Stomach (tissue), 8 donors: ENCODE measurements at regions not wholly inside any gene's neighbourhood (a gene's known extent, or its start where the extent isn't known, plus 50 kb on each side); places are given as distances from the start of the nearest gene placed in this dataset.
"Not testable (repeated sequence)": the region's sequence is repeated elsewhere in the genome, so short reads cannot be mapped to it uniquely, and the experiment has no call there.

Experiments
- DNase-seq, 2 donors: peaks; one replicate each; pipeline versions ENCODE4 v3.0.0 to v3.0.0-alpha.2; 2013 to 2019
- H3K27ac ChIP-seq, 5 donors: fragments of 200-600 bp in 4 of 5; sonication (generic) in 4 of 5; one replicate each; pipeline ENCODE4 v1.5.1; 2013 to 2019; ENCODE audit warnings: mild to moderate bottlenecking in 1 of 5, moderate library complexity in 1 of 5
- H3K27me3 ChIP-seq, 3 donors: fragments of 200-600 bp; sonication (generic); one replicate each; pipeline ENCODE4 v1.5.1; 2017 to 2019; ENCODE audit warnings: mixed run types in 1 of 3
- H3K36me3 ChIP-seq, 4 donors: fragments of 200-600 bp; sonication (generic); 1 replicate in 3 of 4; 2 replicates in 1 of 4; pipeline ENCODE4 v1.5.1; 2016 to 2019
- H3K4me1 ChIP-seq, 4 donors: fragments of 200-600 bp; sonication (generic); one replicate each; pipeline ENCODE4 v1.5.1; 2016 to 2019
- H3K4me3 ChIP-seq, 4 donors: fragments of 200-600 bp; sonication (generic) in 3 of 4; one replicate each; pipeline ENCODE4 v1.5.1; 2016 to 2019; ENCODE audit warnings: mild to moderate bottlenecking in 1 of 4
- H3K9me3 ChIP-seq, 4 donors: fragments of 200-600 bp; sonication (generic); one replicate each; pipeline ENCODE4 v1.5.1; 2016 to 2019
- EP300 ChIP-seq: sonication (generic); formaldehyde crosslinking; IDR thresholded peaks from one replicate; pipeline ENCODE4 v1.6.1; 2017; ENCODE audit warnings: antibody characterized with exemption
- POLR2A ChIP-seq, 4 donors: fragments of 450-650 bp; IDR thresholded peaks; one replicate each; pipeline ENCODE4 v1.6.1; 2016; ENCODE audit warnings: antibody characterized with exemption in 4 of 4, control low read depth in 2 of 4, mild to moderate bottlenecking in 1 of 4, moderate library complexity in 1 of 4
- POLR2AphosphoS5 ChIP-seq, 3 donors: sonication (generic); formaldehyde crosslinking; IDR thresholded peaks; one replicate each; pipeline ENCODE4 v1.6.1; 2016; ENCODE audit warnings: antibody characterized with exemption in 3 of 3
- WGBS, 5 donors: extraction: QIAGEN DNeasy Blood & Tissue Kit in 3 of 5; methylation state at CpG; one replicate each; pipeline versions ENCODE4 v1.1.5 to v1.1.7; 2013 to 2018; 5-methylcytosine and 5-hydroxymethylcytosine counted together
- intact Hi-C: fragments of 100-400 bp; cut with DNase I; formaldehyde crosslinking; loops from one replicate; pipeline ENCODE4 v1.15.1; 2023; ENCODE audit warnings: low total_unique reads
- TF ChIP-seq, protein P1 (sequence below), 7 experiments: fragments of 450-650 bp in 4 of 7; fragments of 200-600 bp in 3 of 7; sonication (generic) in 3 of 7; IDR thresholded peaks; one replicate each; pipeline ENCODE4 v1.5.1; 2016 to 2019; ENCODE audit warnings: antibody characterized with exemption in 7 of 7, control low read depth in 2 of 7, mild to moderate bottlenecking in 1 of 7
- donor health status: healthy with polysubstance abuse.
- donor health status: Bipolar disorder and iron deficiency.
- donor health status: healthy.

DNA sequence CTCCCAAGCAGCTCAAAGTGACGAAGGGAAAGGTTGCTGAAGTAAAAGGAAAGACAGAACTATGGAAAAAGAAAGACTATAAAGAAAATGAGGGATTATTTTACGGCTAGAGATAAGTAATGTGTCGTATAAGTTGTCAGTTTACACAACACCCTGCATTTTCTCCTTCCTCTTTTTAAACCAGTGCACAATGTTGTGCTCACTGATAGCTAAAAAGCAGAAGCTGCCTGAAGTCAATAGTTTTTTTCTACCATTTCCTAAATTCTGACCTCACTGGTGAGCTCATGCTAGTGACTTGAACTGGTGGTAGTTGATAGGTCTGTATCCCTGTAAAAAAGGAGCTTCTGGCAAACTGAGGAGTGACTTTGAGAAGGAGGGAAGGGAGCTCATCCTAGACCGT, 368.6 kb upstream of the GBE1 start:
- peak in 1 of 2 donors; percentile 10 for DNase-seq
- no peak for TF ChIP-seq POLR2A (IDR thresholded peaks at IDR 0.05)
- no peak for TF ChIP-seq POLR2AphosphoS5 (IDR thresholded peaks at IDR 0.05)
- TF ChIP-seq, protein P1, sequence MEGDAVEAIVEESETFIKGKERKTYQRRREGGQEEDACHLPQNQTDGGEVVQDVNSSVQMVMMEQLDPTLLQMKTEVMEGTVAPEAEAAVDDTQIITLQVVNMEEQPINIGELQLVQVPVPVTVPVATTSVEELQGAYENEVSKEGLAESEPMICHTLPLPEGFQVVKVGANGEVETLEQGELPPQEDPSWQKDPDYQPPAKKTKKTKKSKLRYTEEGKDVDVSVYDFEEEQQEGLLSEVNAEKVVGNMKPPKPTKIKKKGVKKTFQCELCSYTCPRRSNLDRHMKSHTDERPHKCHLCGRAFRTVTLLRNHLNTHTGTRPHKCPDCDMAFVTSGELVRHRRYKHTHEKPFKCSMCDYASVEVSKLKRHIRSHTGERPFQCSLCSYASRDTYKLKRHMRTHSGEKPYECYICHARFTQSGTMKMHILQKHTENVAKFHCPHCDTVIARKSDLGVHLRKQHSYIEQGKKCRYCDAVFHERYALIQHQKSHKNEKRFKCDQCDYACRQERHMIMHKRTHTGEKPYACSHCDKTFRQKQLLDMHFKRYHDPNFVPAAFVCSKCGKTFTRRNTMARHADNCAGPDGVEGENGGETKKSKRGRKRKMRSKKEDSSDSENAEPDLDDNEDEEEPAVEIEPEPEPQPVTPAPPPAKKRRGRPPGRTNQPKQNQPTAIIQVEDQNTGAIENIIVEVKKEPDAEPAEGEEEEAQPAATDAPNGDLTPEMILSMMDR (IDR thresholded peaks at IDR 0.05), result no peak
- TF ChIP-seq EP300, result no peak
- H3K4me3 ChIP-seq, result no peak overlapping the region
- H3K27me3 ChIP-seq, result no peaks in the 10 kb centered on the region
- no peaks in the 10 kb centered on the region for H3K9me3 ChIP-seq
- no peaks in the 10 kb centered on the region for H3K36me3 ChIP-seq
- H3K4me1 ChIP-seq, result no peaks in the 10 kb centered on the region
- 60 to 81% (median 74%) methylated on average over 4 of the region's 4 CpGs for WGBS, 5 donors
- no peak overlapping the region for H3K27ac ChIP-seq
- intact Hi-C loops, result no loop called here

DNA sequence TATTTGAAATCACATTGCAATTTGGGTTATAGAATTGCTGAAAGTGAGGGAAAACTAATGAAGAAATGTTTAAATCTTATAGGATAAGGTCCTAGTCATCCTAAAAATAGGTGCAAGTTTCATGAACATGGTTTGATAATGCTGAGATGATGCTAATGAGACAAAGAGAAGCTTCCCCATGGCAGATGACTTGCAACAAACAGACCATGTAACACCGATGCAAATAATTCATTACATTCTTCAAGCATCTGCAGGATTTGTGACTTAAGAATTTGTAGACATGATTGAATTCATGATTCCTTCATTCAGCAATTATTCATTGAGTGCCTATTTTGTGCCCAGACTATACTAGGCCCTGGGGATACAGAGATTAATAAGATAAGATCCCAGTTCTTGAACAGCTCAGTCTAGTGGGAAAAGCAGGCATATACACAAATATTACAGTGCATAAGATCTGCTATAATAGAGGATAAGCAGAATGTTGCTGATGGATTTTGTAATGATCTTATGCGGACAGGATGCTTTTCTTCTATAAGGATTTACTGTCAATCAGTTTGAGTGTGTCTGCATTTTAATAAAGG, 367.9 kb upstream of the GBE1 start:
- TF ChIP-seq, protein P1 (IDR thresholded peaks at IDR 0.05), result no peak
- TF ChIP-seq POLR2AphosphoS5 (IDR thresholded peaks at IDR 0.05) (no peak), EP300 (no peak), POLR2A (IDR thresholded peaks at IDR 0.05) (no peak)
- no peak for DNase-seq
- WGBS, 5 donors, result 71 to 86% (median 86%) methylated on average over 2 of the region's 2 CpGs
- Histone ChIP-seq H3K9me3 (no peaks in the 10 kb centered on the region), H3K27ac (no peak overlapping the region), H3K4me3 (no peak overlapping the region), H3K4me1 (no peaks in the 10 kb centered on the region), H3K27me3 (no peaks in the 10 kb centered on the region), H3K36me3 (no peaks in the 10 kb centered on the region)
- intact Hi-C loops, result no loop called here

DNA sequence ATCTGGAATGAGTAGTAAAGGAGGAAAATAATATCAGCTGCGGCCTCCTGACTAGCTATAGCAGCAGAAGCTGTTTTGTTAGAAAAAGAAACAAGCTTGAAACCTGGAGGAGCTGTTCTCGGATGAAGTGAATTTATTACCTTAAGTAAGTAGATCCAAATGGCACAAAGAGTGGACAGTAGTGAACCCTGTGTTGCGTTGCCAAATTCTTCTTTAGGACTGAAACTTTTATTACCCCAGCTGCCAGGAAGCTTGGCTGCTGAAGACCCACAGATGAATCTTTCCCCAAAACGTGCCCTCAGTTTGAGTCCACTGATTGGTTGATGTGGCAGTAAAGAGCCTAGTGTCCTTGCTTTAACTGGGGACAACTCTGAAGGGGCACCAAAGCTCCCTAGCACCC, 366.8 kb upstream of the GBE1 start:
- intact Hi-C loops, result no loop called here
- H3K36me3 ChIP-seq, result no peaks in the 10 kb centered on the region
- DNase-seq, result no peak
- no peak overlapping the region for H3K4me3 ChIP-seq
- no peaks in the 10 kb centered on the region for H3K9me3 ChIP-seq
- TF ChIP-seq POLR2AphosphoS5 (IDR thresholded peaks at IDR 0.05), result no peak
- no peaks in the 10 kb centered on the region for H3K27me3 ChIP-seq
- no peak overlapping the region for H3K27ac ChIP-seq
- 69 to 82% (median 81%) methylated on average over 4 of the region's 4 CpGs for WGBS, 5 donors
- no peaks in the 10 kb centered on the region for H3K4me1 ChIP-seq

DNA sequence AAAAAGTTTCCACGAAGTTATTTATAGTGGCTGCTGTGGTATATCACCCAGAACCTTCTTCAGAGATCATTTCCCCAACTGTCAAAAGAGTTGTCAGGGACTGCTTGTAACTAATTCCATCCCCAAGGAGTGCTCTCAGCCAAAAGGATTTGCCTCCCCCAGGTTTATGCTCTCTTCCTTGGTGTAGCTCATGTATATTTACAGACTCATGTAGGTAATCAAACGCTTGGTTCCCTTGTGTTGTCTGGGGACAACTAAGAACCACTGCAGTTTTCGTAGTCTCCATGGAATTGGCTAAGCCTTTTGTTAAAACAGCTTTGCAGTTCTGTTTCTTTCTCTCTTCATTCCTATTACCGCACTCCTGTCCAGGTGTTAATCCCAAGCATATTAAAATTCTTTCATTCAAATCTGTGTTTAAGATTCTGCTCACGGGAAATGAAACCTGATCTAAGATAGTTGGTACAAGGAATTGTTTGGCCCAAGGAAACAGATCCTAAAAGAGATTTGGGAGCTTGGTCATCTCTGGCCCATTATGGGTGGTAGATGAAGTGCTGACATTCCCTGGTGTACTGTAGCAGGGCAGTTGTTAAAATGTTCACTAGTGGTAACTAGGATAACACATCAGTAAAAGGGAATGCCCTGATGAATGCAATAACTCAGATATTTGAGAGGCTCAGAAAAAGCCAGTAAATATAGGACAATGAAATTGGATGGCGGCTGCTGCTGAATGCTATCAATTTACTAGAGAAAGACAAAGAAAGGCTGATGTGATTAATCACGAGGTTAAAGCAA, 361.3 kb upstream of the GBE1 start:
- H3K4me3 ChIP-seq, result no peak overlapping the region
- no peaks in the 10 kb centered on the region for H3K36me3 ChIP-seq
- intact Hi-C loops, result no loop called here
- no peak overlapping the region for H3K27ac ChIP-seq
- no peaks in the 10 kb centered on the region for H3K9me3 ChIP-seq
- TF ChIP-seq EP300 (no peak), POLR2AphosphoS5 (IDR thresholded peaks at IDR 0.05) (no peak), POLR2A (IDR thresholded peaks at IDR 0.05) (no peak)
- TF ChIP-seq, protein P1 (IDR thresholded peaks at IDR 0.05), result no peak
- no peaks in the 10 kb centered on the region for H3K27me3 ChIP-seq
- DNase-seq, result no peak
- H3K4me1 ChIP-seq, result no peaks in the 10 kb centered on the region
- 79 to 82% (median 80%) methylated on average over 7 of the region's 7 CpGs for WGBS, 5 donors

DNA sequence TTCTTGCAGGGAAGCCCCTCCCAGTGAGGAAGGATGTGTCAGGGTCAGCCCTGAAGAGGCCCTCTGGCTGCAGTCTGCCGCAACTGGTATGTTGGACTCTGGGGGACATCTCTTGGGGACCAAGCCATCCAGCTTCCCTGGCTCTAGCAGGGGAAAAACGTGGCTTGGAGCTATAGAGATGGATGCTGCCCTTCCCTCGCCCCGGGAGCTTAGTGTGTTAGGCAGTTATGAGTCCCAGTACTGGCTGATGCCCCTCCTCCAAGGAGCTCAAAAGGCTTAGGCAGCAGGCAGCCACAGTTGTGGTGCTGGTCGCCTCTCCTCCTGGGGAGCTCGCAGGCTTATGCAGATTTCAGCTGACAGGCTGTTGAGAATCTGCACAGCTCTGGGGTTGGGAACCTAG, 353.1 kb upstream of the GBE1 start:
- intact Hi-C loops, result no loop called here
- Histone ChIP-seq H3K4me1 (no peaks in the 10 kb centered on the region), H3K27ac (no peak overlapping the region), H3K36me3 (no peaks in the 10 kb centered on the region), H3K4me3 (no peak overlapping the region), H3K9me3 (peaks cover 0 to 21% (median 12%) of the 10 kb centered on the region in 4 donors), H3K27me3 (no peaks in the 10 kb centered on the region)
- no peak for DNase-seq
- TF ChIP-seq POLR2A (IDR thresholded peaks at IDR 0.05) (no peak), EP300 (no peak), POLR2AphosphoS5 (IDR thresholded peaks at IDR 0.05) (no peak)
- TF ChIP-seq, protein P1 (IDR thresholded peaks at IDR 0.05), result no peak
- WGBS, 5 donors, result 75 to 90% (median 77%) methylated on average over 2 to 6 of the region's 6 CpGs

DNA sequence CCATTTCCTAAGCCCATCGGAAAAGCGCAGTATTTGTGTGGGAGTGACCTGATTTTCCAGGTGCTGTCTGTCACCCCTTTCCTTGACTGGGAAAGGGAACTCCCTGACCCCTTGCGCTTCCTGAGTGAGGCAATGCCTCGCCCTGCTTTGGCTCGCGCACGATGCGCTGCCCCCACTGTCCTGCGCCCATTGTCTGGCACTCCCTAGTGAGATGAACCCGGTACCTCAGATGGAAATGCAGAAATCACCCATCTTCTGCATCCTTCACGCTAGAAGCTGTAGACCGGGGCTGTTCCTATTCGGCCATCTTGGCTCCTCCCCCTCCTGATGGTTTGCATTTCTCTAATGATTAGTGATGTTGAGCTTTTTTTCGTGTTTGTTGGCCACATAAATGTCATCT, 349.3 kb upstream of the GBE1 start:
- H3K4me3 ChIP-seq, H3K27ac ChIP-seq, intact Hi-C loops, H3K27me3 ChIP-seq, H3K36me3 ChIP-seq, DNase-seq, H3K4me1 ChIP-seq: not testable (repeated sequence)
- H3K9me3 ChIP-seq, result peaks cover 0 to 21% (median 12%) of the 10 kb centered on the region in 4 donors
- 83 to 96% (median 91%) methylated on average over 14 of the region's 14 CpGs for WGBS, 5 donors
